NCI-H146 (cell line): ENCODE measurements at regions not wholly inside any gene's neighbourhood (a gene's known extent, or its start where the extent isn't known, plus 50 kb on each side); places are given as distances from the start of the nearest gene placed in this dataset.
"Not testable (repeated sequence)": the region's sequence is repeated elsewhere in the genome, so short reads cannot be mapped to it uniquely, and the experiment has no call there.

Experiments
- DNase-seq: peaks from one replicate; lab custom pipeline; 2025; lab: John Stamatoyannopoulos, UW

GRCh38 chr10:5268743-5269142 lies 72.1 kb downstream of the AKR1C4 start:
- no peak for DNase-seq

DNA sequence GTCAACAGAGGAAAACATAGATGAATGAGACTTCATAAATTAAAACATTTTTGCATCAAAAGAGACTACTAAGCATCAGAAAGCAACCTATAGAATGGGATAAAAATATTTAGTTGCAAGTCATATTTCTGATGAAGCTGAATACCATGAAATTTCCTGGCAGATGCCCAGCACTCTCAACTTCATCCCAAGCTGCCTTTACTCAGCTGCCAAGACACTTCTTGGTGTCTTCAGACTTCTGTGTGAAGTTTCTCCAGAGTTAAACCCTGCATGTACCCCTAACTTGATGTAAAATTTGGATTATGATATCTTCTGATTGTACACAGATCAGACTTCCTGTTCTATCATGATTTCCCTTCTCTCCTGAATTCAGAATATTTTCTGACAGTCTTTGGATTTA lies 73.2 kb downstream of the AKR1C4 start:
- no peak for DNase-seq

GRCh38 chr10:5271526-5271925 lies 74.9 kb downstream of the AKR1C4 start:
- DNase-seq, result no peak

- no peak for DNase-seq
Observed at GRCh38 chr10:5272065-5272803, 75.6 kb downstream of the AKR1C4 start.

DNA sequence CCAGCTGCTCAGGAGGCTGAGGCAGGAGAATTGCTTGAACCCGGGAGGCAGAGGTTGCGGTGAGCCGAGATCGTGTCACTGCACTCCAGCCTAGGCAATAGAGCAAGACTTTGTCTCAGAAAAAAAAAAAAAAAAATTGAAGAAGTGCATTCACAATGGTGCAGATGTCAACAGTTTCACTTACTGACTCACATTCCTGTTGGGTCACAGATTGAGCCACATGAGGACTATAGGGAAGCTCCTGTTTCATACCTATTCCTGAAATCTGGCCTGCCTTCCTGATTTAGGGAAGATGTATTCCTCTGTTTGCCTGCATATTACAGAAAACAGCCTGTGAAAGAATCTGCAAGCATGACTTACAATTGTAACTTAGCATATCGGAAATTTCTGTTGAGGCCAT lies 78.2 kb downstream of the AKR1C4 start:
- no peak for DNase-seq

DNA sequence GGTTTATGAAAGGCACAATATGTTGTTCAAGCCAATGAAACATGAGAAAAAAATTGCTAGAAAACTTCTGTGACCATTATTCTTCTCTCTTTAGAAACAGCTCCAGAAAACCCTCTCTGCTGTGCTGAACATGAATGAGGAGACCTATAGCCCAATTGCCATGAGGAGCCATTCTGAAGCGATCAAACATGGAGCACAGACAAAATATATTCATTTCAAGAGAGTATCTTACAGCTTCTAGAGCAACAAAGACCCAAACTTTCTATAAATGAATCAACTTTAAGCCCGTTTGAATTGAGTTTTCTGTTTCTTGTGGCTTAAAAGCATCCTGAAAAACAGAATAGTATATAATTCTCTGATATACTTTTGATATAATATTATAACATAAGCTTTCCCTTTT lies 83.4 kb upstream of the UCN3 start:
- DNase-seq, result no peak

DNA sequence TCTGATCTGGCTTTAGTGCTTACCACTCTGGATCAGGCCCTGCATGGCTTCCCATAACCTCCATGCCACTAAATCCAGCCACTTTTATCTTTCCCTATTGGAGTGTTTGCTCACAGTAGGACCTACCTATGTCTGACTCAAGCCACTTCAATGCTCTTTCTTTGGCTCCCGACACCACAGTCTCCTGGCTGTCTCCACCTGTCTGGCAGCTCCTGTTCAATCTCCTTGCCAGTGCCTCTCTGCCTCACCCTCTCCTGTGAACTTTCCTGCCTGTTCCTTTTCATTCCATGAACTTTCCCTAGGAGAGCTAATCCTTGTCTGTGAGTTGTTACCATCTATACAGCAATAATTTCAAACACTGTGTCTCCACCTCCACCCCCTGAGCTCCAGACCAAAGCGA lies 82.6 kb upstream of the UCN3 start:
- DNase-seq, result no peak

- DNase-seq, result peak; percentile 80
Observed at GRCh38 chr10:5283305-5284158, 81.2 kb upstream of the UCN3 start.

GRCh38 chr10:5284311-5285057 lies 80.3 kb upstream of the UCN3 start:
- DNase-seq, result no peak

GRCh38 chr10:5285186-5285585 lies 79.6 kb upstream of the UCN3 start:
- DNase-seq, result no peak

DNA sequence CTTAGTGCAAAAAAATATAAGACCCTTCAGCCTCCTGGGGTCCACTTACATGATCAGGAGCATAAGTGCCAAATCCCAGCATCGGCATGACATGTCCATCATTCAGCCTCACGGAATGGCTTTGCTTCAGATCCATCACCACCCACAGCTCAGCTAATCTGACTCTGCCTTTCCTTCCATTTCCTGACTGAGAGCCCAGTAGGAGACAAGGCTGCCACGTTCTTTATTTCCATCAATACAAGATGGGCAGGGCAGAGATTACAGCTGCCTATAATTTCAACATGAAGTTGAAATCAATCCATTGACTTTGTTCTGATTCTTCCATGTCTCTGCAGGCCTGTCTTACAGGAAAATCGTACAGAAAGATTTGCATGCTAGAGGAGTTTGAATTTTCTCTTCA lies 76.4 kb upstream of the UCN3 start:
- DNase-seq, result no peak

DNA sequence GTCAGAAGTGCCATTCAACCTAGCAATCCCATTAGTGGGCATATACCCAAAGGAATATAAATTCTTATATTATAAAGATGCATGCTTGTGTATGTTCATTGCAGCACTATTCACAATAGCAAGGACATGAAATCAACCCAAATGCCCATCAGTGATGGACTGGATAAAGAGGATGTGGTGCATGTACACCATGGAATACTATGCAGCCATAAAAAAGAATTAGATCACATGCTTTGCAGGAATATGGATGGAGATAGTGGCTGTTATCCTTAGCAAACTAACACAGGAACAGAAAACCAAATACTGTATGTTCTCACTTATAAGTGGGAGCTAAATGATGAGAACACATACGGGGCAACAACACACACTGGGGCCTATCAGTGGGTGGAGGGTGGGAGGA lies 75.5 kb upstream of the UCN3 start:
- DNase-seq, result not testable (repeated sequence)

GRCh38 chr10:5291501-5292195 lies 73.1 kb upstream of the UCN3 start:
- DNase-seq, result no peak

DNA sequence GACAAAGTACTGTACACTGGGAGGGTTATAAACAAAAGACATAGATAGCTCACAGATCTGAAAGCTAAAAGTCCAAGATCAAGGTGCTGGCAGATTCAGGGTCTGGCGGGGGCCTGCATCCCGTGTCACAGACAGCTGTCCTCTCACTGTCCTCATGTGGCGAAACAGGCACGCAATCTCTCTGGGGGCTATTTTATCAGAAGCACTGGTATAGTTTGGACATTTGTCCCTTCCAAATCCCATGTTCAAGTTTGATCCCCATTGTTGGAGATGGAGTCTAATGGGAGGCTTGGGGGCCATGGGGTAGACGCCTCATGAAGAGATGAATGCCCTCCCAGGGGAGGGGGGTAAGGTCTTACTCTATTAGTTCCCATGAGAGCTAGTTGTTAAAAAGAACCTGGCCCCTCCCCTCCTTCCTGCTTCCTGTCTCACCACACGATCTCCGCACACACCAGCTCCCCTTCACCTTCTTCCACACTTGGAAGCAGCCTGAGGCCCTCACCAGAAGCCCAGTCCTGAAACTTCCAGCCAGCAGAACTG lies 72.5 kb upstream of the UCN3 start:
- DNase-seq, result no peak

- DNase-seq, result not testable (repeated sequence)
Observed at GRCh38 chr10:5292970-5293369, 71.8 kb upstream of the UCN3 start.

GRCh38 chr10:5293691-5294550 lies 70.8 kb upstream of the UCN3 start:
- DNase-seq, result peak; percentile 96

GRCh38 chr10:5297466-5297865 lies 67.3 kb upstream of the UCN3 start:
- DNase-seq, result no peak

DNA sequence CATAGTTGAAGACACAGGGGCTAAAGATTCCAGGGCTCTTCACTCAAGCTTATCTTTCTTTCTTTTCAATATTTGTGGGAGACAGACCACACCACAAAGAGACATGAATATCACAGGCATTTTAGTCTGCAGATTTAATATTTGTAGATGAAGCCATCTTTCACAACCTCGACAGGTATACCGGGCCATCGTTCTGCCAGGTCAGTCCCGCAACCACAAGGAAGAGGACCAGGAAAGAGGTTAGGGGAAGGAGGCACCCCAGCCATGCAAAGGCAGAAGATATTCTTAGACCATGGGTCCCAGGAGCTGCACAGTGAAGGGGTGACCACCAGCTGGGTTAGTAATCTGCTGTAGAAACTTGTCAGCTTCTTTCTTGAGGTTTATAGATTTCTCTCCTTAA lies 66.8 kb upstream of the UCN3 start:
- DNase-seq, result no peak

- no peak for DNase-seq
Observed at GRCh38 chr10:5299950-5300349, 64.8 kb upstream of the UCN3 start.

GRCh38 chr10:5303504-5303903 lies 61.3 kb upstream of the UCN3 start:
- DNase-seq, result no peak

DNA sequence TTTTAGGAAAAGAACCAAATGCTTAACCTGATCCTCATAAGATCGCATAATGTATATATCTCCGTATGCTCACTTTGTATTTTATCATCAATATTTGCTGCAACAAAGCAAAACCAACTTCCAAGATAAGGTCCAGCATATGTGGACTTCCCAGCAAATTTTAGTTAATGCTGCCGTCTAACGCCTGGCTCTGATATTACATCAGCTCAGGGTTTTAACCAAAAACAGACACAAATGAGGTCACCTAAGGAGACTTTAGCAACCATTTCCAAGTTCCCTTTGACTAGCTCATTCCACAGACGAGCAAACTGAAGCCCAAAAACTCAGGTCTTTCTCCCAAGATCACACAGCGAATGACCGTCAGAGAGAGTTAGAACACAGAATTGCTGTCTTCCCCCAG lies 59.4 kb upstream of the UCN3 start:
- no peak for DNase-seq
